ENCODE measurements at regions not wholly inside any gene's neighbourhood (a gene's known extent, or its start where the extent isn't known, plus 50 kb on each side); places are given as distances from the start of the nearest gene placed in this dataset.

DNA sequence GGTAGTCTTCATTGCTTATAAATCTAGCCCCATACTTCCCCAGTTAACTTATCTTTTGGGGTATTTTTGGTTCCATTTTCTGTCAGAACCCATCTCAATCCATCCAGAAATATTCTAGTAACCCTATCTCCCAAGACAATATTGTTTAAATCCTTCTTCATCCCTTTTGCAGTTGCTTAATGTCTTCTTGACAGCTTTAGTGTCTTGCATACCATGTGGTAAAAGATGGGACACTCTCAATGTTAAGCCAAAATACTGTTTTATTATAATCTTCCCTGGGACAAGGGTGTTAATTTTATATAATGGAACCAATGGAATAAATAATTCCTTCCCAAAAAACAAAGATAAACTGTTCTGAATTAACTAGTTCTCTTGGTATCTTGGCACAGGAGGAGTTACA, 450.2 kb downstream of the CCER1 start:
- Mint-ChIP-seq H3K27me3 (no peaks in the 10 kb centered on the region), H3K4me3 (no peak overlapping the region), H3K9me3 (no peaks in the 10 kb centered on the region), H3K36me3 (ENCODE audit: insufficient read depth) (no peaks in the 10 kb centered on the region), H3K27ac (ENCODE audit: low read depth) (no peak overlapping the region), H3K4me1 (no peaks in the 10 kb centered on the region)
- ATAC-seq (replicated peaks; ENCODE audit: extremely low read depth, poor library complexity, severe bottlenecking) = no peak
- no peak for DNase-seq (ENCODE audit: low spot score in 2 of 2)

DNA sequence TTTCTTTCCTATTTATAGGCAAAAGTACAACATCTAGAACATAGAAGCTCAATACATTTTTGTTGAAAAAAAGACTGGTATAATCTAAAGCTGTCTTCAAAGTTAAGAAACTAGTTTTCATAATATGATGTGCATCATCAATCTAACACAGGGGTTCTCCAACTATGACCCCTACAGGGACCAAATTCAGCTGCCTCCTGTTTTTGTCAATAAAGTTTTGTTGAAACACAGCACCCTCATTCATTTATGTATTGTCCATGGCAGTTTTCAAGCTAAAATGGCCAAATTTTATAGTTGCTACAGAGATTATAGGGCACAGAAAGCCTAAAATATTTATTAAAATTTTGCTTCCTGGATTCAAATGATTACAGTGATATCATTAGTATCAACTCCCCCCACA, 452.9 kb downstream of the CCER1 start:
- H3K27ac Mint-ChIP-seq (ENCODE audit: low read depth) = no peak overlapping the region
- no peaks in the 10 kb centered on the region for H3K27me3 Mint-ChIP-seq
- DNase-seq (ENCODE audit: low spot score in 2 of 2) (no peak), ATAC-seq (replicated peaks; ENCODE audit: extremely low read depth, poor library complexity, severe bottlenecking) (no peak)
- H3K4me3 Mint-ChIP-seq = no peak overlapping the region
- no peaks in the 10 kb centered on the region for H3K4me1 Mint-ChIP-seq
- no peaks in the 10 kb centered on the region for H3K36me3 Mint-ChIP-seq (ENCODE audit: insufficient read depth)
- no peaks in the 10 kb centered on the region for H3K9me3 Mint-ChIP-seq

DNA sequence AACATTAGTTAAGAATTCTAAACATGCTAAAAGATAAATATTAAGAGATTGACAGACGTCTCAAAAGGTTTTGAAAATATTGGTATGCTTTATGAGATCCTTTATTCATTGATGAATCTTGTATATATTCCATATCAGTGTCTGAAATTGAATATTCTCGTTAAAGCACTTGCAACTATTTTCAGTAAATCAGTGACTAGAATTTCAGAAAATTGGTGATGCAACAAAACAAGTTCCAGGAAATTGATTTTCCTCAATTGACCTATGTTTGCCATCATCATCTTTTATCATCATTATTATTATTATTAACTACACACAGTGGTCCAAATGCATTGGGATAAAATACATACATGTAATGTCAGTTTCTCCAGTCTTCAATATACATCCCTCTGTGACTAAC, 453.6 kb downstream of the CCER1 start:
- no peak for ATAC-seq (replicated peaks; ENCODE audit: extremely low read depth, poor library complexity, severe bottlenecking)

DNA sequence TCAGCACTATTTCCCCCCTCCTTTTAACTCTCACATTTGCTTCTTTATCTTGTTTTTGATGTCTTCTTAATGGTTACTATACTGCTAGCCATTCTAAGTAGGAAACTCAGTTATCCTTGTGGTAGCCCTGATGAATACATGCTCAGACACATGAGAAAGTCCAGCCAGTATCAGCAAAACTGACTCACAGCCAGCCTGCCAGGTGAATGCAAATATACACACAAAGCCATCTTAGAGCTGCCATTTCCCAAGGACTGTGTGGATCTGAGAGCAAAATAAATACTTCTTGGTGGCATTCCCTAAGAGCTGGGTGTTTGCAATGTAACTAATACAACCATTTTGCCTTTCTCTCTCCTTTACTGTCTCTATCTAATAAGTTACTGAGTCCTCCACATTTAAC, 455.2 kb downstream of the CCER1 start:
- ATAC-seq (replicated peaks; ENCODE audit: extremely low read depth, poor library complexity, severe bottlenecking) (no peak), DNase-seq (ENCODE audit: low spot score in 2 of 2) (no peak)
- no peaks in the 10 kb centered on the region for H3K4me1 Mint-ChIP-seq
- no peaks in the 10 kb centered on the region for H3K27me3 Mint-ChIP-seq
- H3K27ac Mint-ChIP-seq (ENCODE audit: low read depth) = no peak overlapping the region
- H3K36me3 Mint-ChIP-seq (ENCODE audit: insufficient read depth) = no peaks in the 10 kb centered on the region
- no peak overlapping the region for H3K4me3 Mint-ChIP-seq
- peaks cover 4% of the 10 kb centered on the region for H3K9me3 Mint-ChIP-seq

More for the DNA sequence above, 453.6 kb downstream of the CCER1 start:
- no peaks in the 10 kb centered on the region for H3K27me3 Mint-ChIP-seq
- no peak overlapping the region for H3K4me3 Mint-ChIP-seq
- no peaks in the 10 kb centered on the region for H3K4me1 Mint-ChIP-seq
- no peaks in the 10 kb centered on the region for H3K36me3 Mint-ChIP-seq (ENCODE audit: insufficient read depth)
- H3K9me3 Mint-ChIP-seq = peaks cover 4% of the 10 kb centered on the region
- H3K27ac Mint-ChIP-seq (ENCODE audit: low read depth) = no peak overlapping the region
- no peak for DNase-seq (ENCODE audit: low spot score in 2 of 2)

DNA sequence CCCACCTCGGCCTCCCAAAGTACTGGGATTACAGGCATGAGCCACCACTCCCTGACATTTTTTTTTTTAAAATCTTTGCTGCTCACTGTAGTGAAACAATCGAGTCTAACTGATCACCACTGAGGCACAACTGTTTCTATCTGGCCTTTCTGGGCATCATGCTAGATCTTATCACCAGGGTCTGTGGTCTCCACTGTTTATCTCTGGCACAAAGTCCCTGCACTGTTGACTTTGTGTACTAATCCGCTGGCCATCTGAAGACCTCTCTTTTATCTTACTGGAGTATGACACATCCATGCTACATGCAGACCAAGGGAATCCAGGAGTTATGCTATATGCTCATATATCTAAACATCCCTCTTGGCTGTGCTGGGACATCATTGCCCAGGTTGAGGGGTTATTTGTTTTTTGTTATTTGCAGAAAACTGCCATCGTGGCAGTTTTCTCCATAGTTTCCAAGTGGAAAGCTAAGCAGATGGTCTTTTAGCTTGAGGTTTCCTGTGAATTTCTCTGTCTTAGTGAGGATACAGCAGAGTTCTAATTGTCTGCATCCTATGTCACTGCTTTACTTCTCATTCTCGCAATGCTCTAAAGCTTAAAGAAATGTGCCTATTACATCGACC, 456.9 kb downstream of the CCER1 start:
- Mint-ChIP-seq H3K4me1 (no peaks in the 10 kb centered on the region), H3K4me3 (no peak overlapping the region), H3K27ac (ENCODE audit: low read depth) (no peak overlapping the region), H3K9me3 (peaks cover 4% of the 10 kb centered on the region), H3K27me3 (no peaks in the 10 kb centered on the region), H3K36me3 (ENCODE audit: insufficient read depth) (no peaks in the 10 kb centered on the region)
- ATAC-seq (replicated peaks; ENCODE audit: extremely low read depth, poor library complexity, severe bottlenecking) (no peak), DNase-seq (ENCODE audit: low spot score in 2 of 2) (no peak)

DNA sequence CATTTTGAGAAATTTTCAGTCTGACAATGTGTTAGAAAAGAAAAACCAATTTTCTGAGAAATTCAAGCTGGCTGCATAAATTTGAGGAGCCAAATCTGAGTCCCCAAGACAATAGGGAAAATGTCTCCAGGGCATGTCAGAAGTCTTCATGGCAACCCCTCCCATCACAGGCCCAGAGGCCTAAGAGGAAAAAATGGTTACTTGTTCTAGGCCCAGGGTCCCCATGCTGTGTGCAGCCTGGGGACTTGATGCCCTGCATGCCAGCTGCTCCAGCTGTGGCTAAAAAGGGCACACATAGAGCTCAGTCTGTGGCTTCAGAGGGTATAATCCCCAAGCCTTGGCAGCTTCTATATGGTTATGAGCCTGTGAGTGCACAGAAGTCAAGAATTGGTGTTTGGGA, 464.6 kb downstream of the CCER1 start:
- no peaks in the 10 kb centered on the region for H3K36me3 Mint-ChIP-seq (ENCODE audit: insufficient read depth)
- no peak overlapping the region for H3K4me3 Mint-ChIP-seq
- peaks cover 7% of the 10 kb centered on the region for H3K9me3 Mint-ChIP-seq
- no peaks in the 10 kb centered on the region for H3K4me1 Mint-ChIP-seq
- no peaks in the 10 kb centered on the region for H3K27me3 Mint-ChIP-seq
- DNase-seq (ENCODE audit: low spot score in 2 of 2) = no peak
- H3K27ac Mint-ChIP-seq (ENCODE audit: low read depth) = no peak overlapping the region
- no peak for ATAC-seq (replicated peaks; ENCODE audit: extremely low read depth, poor library complexity, severe bottlenecking)

DNA sequence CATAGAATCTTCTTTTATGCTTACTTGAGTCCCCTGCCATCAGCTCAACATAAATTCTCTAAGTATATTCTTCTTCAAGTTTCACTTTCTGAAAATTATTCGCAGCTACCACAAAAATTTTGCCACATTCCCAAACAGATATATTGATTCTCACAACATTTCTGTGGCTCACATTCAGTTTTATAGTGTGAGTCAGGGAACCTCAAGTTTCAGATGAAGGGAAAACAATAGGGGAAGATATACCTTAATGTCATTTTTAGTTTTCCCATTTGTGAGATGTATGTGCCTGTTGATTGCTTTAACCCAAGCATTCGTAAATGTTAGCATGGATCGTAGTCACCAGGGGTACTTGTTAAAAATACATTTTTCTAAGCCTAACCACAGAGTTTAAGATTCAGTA, 465.8 kb downstream of the CCER1 start:
- Mint-ChIP-seq H3K4me3 (no peak overlapping the region), H3K27me3 (no peaks in the 10 kb centered on the region), H3K27ac (ENCODE audit: low read depth) (no peak overlapping the region), H3K9me3 (peaks cover 7% of the 10 kb centered on the region), H3K36me3 (ENCODE audit: insufficient read depth) (no peaks in the 10 kb centered on the region), H3K4me1 (no peaks in the 10 kb centered on the region)
- DNase-seq (ENCODE audit: low spot score in 2 of 2) = no peak
- ATAC-seq (replicated peaks; ENCODE audit: extremely low read depth, poor library complexity, severe bottlenecking) = no peak

DNA sequence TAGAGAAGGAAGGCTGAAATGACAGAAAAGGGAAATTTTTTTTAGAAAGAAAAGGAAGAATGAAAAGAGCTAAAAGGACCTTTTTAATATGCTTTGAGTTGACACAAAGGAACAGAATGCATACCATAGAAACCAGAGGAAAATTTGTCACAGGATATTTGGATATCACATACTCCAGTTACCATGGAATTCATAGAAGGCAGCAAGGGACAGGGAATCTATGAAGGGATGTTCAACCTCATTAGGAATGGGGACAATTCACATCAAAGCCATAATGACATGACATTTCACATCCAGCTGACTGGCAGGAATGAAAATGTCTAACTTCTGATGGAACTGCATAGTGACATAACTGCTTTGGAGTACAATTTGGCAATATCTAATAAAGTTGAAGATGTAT, 469.4 kb downstream of the CCER1 start:
- Mint-ChIP-seq H3K27ac (ENCODE audit: low read depth) (no peak overlapping the region), H3K36me3 (ENCODE audit: insufficient read depth) (no peaks in the 10 kb centered on the region), H3K9me3 (peaks cover 7% of the 10 kb centered on the region), H3K27me3 (no peaks in the 10 kb centered on the region), H3K4me1 (no peaks in the 10 kb centered on the region), H3K4me3 (no peak overlapping the region)
- no peak for DNase-seq (ENCODE audit: low spot score in 2 of 2)
- ATAC-seq (replicated peaks; ENCODE audit: extremely low read depth, poor library complexity, severe bottlenecking) = no peak

DNA sequence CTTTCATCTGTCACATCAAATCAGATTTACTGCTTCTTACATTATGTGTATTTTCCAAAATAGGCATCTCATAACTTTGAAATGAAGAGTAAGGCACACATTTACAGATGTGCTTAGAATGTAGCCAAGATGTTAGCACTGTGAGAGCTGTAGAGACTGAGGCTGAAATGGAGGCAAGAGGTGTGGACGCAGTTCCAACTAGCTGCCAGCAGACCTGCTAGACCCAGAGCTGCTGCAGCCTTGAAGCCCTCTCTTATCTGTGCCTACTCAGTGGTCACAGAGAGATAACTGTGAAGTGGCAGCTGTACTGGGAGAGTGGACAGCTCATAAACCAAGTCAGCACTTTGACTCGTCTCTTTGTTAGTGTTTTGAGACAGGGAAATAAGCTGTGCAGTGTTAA, 470.9 kb downstream of the CCER1 start:
- H3K27me3 Mint-ChIP-seq = no peaks in the 10 kb centered on the region
- ATAC-seq (replicated peaks; ENCODE audit: extremely low read depth, poor library complexity, severe bottlenecking) (no peak), DNase-seq (ENCODE audit: low spot score in 2 of 2) (no peak)
- no peaks in the 10 kb centered on the region for H3K9me3 Mint-ChIP-seq
- H3K4me3 Mint-ChIP-seq = no peak overlapping the region
- no peaks in the 10 kb centered on the region for H3K36me3 Mint-ChIP-seq (ENCODE audit: insufficient read depth)
- H3K27ac Mint-ChIP-seq (ENCODE audit: low read depth) = no peak overlapping the region
- H3K4me1 Mint-ChIP-seq = no peaks in the 10 kb centered on the region

DNA sequence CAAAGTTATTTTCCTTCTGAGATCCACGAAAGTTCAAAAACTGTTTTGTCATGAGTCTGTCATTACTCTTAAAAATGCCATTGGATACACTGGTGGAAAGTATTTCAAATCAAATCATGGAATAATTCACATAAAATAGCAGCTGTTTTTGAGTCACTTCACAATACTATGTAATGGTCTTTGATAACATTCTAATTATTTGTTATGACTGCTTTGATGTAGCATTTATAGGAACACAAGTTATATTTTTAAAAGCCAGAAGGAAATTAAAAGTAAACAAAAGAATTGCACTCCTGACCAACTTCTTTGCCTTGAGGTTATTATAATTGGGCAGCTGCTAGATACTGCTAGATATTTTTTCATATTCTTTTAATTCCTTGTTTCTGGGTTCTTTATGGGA, 473.2 kb downstream of the CCER1 start:
- ATAC-seq (replicated peaks; ENCODE audit: extremely low read depth, poor library complexity, severe bottlenecking) (no peak), DNase-seq (ENCODE audit: low spot score in 2 of 2) (no peak)
- Mint-ChIP-seq H3K4me3 (no peak overlapping the region), H3K27ac (ENCODE audit: low read depth) (no peak overlapping the region), H3K9me3 (peaks cover 5% of the 10 kb centered on the region), H3K36me3 (ENCODE audit: insufficient read depth) (no peaks in the 10 kb centered on the region), H3K4me1 (no peaks in the 10 kb centered on the region), H3K27me3 (no peaks in the 10 kb centered on the region)

DNA sequence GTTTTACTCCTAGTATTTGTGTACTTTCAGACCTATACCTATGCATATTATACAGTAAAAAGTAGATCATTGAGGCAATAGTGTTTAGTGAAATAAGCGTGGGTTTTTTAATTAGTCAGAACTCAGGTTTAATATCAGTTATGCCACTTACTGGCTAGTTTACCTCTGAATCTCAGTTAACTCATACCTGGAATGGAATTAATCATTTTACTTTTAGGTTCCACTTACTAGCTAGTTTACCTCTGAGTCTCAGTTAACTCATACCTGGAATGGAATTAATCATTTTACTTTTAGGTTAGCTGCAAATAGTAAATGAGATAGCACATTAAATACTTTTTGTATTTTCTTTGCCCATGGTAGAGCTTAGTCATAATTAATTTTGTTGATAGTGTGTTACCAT, 475.7 kb downstream of the CCER1 start:
- Mint-ChIP-seq H3K4me1 (no peaks in the 10 kb centered on the region), H3K27me3 (no peaks in the 10 kb centered on the region), H3K9me3 (peaks cover 6% of the 10 kb centered on the region), H3K4me3 (no peak overlapping the region), H3K27ac (ENCODE audit: low read depth) (no peak overlapping the region), H3K36me3 (ENCODE audit: insufficient read depth) (no peaks in the 10 kb centered on the region)
- ATAC-seq (replicated peaks; ENCODE audit: extremely low read depth, poor library complexity, severe bottlenecking) = no peak
- DNase-seq (ENCODE audit: low spot score in 2 of 2) = no peak

DNA sequence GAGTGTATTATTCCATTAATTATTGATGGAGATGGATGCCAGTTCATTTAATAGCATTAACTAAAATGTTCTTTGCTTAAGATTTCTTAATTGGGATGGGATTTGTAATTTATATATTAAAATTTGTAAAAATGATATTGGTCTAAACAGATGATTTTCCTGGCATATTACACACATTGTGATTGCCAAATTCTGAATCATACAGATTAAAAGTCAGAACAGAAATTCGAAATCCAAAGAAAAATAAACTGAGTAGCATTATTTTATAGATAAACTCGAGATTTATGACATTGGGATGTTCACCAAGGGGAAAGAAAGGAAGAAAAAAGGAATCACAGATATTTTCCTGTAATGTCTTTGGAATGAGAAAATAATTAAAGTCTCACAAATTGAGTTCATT, 481.1 kb downstream of the CCER1 start:
- Mint-ChIP-seq H3K9me3 (peaks cover 11% of the 10 kb centered on the region), H3K27ac (ENCODE audit: low read depth) (no peak overlapping the region), H3K36me3 (ENCODE audit: insufficient read depth) (no peaks in the 10 kb centered on the region), H3K27me3 (no peaks in the 10 kb centered on the region), H3K4me1 (no peaks in the 10 kb centered on the region), H3K4me3 (no peak overlapping the region)
- DNase-seq (ENCODE audit: low spot score in 2 of 2) (no peak), ATAC-seq (replicated peaks; ENCODE audit: extremely low read depth, poor library complexity, severe bottlenecking) (no peak)

DNA sequence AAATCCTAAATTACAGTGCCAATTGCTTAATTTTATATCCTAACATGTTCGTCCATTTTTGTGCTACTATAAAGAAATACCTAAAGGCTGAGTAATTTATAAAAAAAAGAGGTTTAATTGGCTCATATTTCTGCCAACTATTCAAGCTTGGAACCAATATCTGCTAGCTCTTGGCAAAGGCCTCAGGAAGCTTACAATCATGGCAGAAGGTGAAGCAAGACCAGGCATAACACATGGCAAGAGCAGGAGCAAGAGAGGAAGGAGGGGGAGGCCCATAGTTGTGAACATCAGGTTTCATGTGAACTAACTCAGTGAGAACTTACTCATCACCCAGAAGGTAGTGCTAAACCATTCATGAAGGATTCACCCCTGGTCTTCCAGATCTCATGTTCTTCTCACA, 494.3 kb downstream of the CCER1 start:
- DNase-seq (ENCODE audit: low spot score in 2 of 2) (no peak), ATAC-seq (replicated peaks; ENCODE audit: extremely low read depth, poor library complexity, severe bottlenecking) (no peak)
- Mint-ChIP-seq H3K27ac (ENCODE audit: low read depth) (no peak overlapping the region), H3K4me1 (no peaks in the 10 kb centered on the region), H3K27me3 (no peaks in the 10 kb centered on the region), H3K4me3 (no peak overlapping the region), H3K36me3 (ENCODE audit: insufficient read depth) (peaks cover 2% of the 10 kb centered on the region), H3K9me3 (no peaks in the 10 kb centered on the region)

DNA sequence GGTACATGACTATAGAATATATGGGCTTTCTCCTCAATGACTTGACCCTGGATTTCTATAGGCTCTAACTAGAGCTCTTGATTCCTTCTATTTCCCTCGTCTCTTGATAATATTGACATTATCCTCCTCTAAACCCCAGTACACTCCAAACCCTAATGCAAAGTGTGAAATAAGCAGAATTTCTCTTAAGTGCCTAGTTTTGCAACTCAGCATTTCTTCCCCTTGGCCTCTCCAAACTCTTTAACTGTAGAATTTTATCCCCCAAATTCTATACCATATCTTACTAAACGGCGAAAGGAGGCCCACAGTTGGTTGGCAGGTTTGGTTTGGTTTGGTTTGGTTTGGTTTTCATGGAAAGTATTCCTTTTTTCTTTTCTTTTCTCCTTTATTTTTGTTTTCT, 498.7 kb downstream of the CCER1 start:
- Mint-ChIP-seq H3K4me3 (no peak overlapping the region), H3K4me1 (no peaks in the 10 kb centered on the region), H3K27ac (ENCODE audit: low read depth) (no peak overlapping the region), H3K36me3 (ENCODE audit: insufficient read depth) (no peaks in the 10 kb centered on the region), H3K9me3 (no peaks in the 10 kb centered on the region), H3K27me3 (no peaks in the 10 kb centered on the region)
- no peak for DNase-seq (ENCODE audit: low spot score in 2 of 2)
- ATAC-seq (replicated peaks; ENCODE audit: extremely low read depth, poor library complexity, severe bottlenecking) = no peak

All from central memory CD8-positive, alpha-beta T cell (primary cell).